ENCODE measurements at regions not wholly inside any gene's neighbourhood (a gene's known extent, or its start where the extent isn't known, plus 50 kb on each side); places are given as distances from the start of the nearest gene placed in this dataset.

DNA sequence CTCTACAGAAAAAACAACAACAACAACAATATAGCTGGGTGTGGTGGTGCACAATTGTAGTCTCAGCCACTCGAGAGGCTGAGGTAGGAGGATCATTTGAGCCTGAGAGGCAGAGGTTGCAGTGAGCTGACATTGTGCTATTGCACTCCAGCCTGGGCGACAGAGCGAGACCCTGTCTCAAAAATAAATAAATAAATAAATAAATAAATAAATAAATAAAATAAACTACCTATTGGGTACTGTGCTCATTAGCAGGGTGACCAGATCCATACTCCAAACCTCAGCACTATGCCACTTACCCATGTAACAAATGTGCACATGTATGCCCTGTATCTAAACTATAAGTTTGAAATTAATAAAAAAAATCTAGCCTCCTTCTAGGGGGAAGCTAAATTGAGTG, 369.4 kb upstream of the AJAP1 start:
- TF ChIP-seq, protein P1, sequence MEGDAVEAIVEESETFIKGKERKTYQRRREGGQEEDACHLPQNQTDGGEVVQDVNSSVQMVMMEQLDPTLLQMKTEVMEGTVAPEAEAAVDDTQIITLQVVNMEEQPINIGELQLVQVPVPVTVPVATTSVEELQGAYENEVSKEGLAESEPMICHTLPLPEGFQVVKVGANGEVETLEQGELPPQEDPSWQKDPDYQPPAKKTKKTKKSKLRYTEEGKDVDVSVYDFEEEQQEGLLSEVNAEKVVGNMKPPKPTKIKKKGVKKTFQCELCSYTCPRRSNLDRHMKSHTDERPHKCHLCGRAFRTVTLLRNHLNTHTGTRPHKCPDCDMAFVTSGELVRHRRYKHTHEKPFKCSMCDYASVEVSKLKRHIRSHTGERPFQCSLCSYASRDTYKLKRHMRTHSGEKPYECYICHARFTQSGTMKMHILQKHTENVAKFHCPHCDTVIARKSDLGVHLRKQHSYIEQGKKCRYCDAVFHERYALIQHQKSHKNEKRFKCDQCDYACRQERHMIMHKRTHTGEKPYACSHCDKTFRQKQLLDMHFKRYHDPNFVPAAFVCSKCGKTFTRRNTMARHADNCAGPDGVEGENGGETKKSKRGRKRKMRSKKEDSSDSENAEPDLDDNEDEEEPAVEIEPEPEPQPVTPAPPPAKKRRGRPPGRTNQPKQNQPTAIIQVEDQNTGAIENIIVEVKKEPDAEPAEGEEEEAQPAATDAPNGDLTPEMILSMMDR (IDR thresholded peaks at IDR 0.05): no peak
- no peak for TF ChIP-seq POLR2A (IDR thresholded peaks at IDR 0.05)
